GM13976 (cell line): ENCODE measurements at regions not wholly inside any gene's neighbourhood (a gene's known extent, or its start where the extent isn't known, plus 50 kb on each side); places are given as distances from the start of the nearest gene placed in this dataset.
"Not testable (repeated sequence)": the region's sequence is repeated elsewhere in the genome, so short reads cannot be mapped to it uniquely, and the experiment has no call there.

Experiments used
- DNase-seq: peaks from one replicate; pipeline ENCODE4 v3.0.0; 2012; ENCODE audit warnings: low spot score
- CTCF ChIP-seq: IDR thresholded peaks from 2 replicates; pipeline ENCODE4 v1.5.1; 2012; ENCODE audit warnings: borderline replicate concordance, mild to moderate bottlenecking; ENCODE audit not compliant: insufficient read depth; ENCODE audit errors: extremely low read depth, missing control alignments, control extremely low read depth
- in situ Hi-C: fragments of 300-500 bp; cut with MboI; formaldehyde crosslinking; loops from one replicate; pipeline ENCODE4 v1.12.0; 2022; ENCODE audit warnings: low sequenced_read_pairs, mixed read lengths, inconsistent platforms; ENCODE audit not compliant: unreplicated experiment

GRCh38 chr1:194776657-194777056, 1590.2 kb upstream of the B3GALT2 start:
- no peak for DNase-seq
- TF ChIP-seq CTCF: no peak
- in situ Hi-C loops: no loop called here

- DNase-seq: no peak
- TF ChIP-seq CTCF: no peak
- in situ Hi-C loops: no loop called here
These were observed 1588.1 kb upstream of the B3GALT2 start for GRCh38 chr1:194774535-194774934.

- no peak for TF ChIP-seq CTCF
- in situ Hi-C loops: no loop called here
- DNase-seq: no peak
These were observed 1569.0 kb upstream of the B3GALT2 start for GRCh38 chr1:194755241-194755994.

GRCh38 chr1:194738843-194739242, 1552.4 kb upstream of the B3GALT2 start:
- DNase-seq, in situ Hi-C loops: not testable (repeated sequence)

GRCh38 chr1:194734970-194735369, 1548.6 kb upstream of the B3GALT2 start:
- in situ Hi-C loops: no loop called here
- no peak for DNase-seq
- TF ChIP-seq CTCF: no peak

GRCh38 chr1:194731025-194731424, 1544.6 kb upstream of the B3GALT2 start:
- in situ Hi-C loops: no loop called here
- no peak for TF ChIP-seq CTCF
- no peak for DNase-seq

GRCh38 chr1:194730304-194730703, 1543.9 kb upstream of the B3GALT2 start:
- TF ChIP-seq CTCF: no peak
- in situ Hi-C loops: no loop called here
- DNase-seq: no peak
